Spleen (tissue), 11 donors: ENCODE measurements at regions not wholly inside any gene's neighbourhood (a gene's known extent, or its start where the extent isn't known, plus 50 kb on each side); places are given as distances from the start of the nearest gene placed in this dataset.

Experiments used
- DNase-seq: peaks from one replicate; pipeline ENCODE4 v3.0.0-alpha.2; 2020
- H3K27ac ChIP-seq, 8 donors: fragments of 200-600 bp; sonication (generic) in 7 of 8; 1 replicate in 4 of 8; 2 replicates in 4 of 8; pipeline versions ENCODE4 v1.5.0 to v1.8.0; 2016 to 2021; ENCODE audit warnings: inconsistent platforms in 4 of 8, mild to moderate bottlenecking in 4 of 8, moderate library complexity in 1 of 8
- H3K27me3 ChIP-seq, 7 donors: fragments of 200-600 bp; sonication (generic) in 6 of 7; replicated peaks in 1 of 7; 1 replicate in 4 of 7; 2 replicates in 3 of 7; pipeline versions ENCODE4 v1.5.0 to v1.8.0; 2016 to 2021; ENCODE audit warnings: inconsistent platforms in 3 of 7, mild to moderate bottlenecking in 1 of 7
- H3K36me3 ChIP-seq, 6 donors: fragments of 200-600 bp; sonication (generic) in 5 of 6; 1 replicate in 4 of 6; 2 replicates in 2 of 6; pipeline versions ENCODE4 v1.5.0 to v1.8.0; 2016 to 2021; ENCODE audit warnings: inconsistent platforms in 2 of 6
- H3K4me1 ChIP-seq, 6 donors: fragments of 200-600 bp; sonication (generic) in 5 of 6; 1 replicate in 3 of 6; 2 replicates in 3 of 6; pipeline versions ENCODE4 v1.5.0 to v1.8.0; 2016 to 2021; ENCODE audit warnings: inconsistent platforms in 3 of 6
- H3K4me3 ChIP-seq, 8 donors: fragments of 200-600 bp; sonication (generic) in 7 of 8; 1 replicate in 4 of 8; 2 replicates in 4 of 8; pipeline versions ENCODE4 v1.5.0 to v1.8.0; 2016 to 2021; ENCODE audit warnings: inconsistent platforms in 4 of 8, mild to moderate bottlenecking in 4 of 8, moderate library complexity in 2 of 8
- H3K9me3 ChIP-seq, 8 donors: fragments of 200-600 bp; sonication (generic) in 7 of 8; 1 replicate in 4 of 8; 2 replicates in 4 of 8; pipeline versions ENCODE4 v1.5.0 to v1.8.0; 2016 to 2021; ENCODE audit warnings: inconsistent platforms in 4 of 8
- CTCF ChIP-seq, 11 experiments: fragments of 200-600 bp in 7 of 11; fragments of 450-650 bp in 4 of 11; sonication (generic) in 4 of 11; IDR thresholded peaks in 8 of 11; conservative IDR thresholded peaks in 3 of 11; 1 replicate in 7 of 11; 2 replicates in 4 of 11; pipeline versions ENCODE4 v1.4.0 to v1.8.0; 2016 to 2021; ENCODE audit warnings: antibody characterized with exemption in 11 of 11, inconsistent platforms in 4 of 11, mild to moderate bottlenecking in 1 of 11
- POLR2A ChIP-seq, 3 donors: fragments of 450-650 bp; IDR thresholded peaks; one replicate each; pipeline ENCODE4 v1.5.1; 2017; ENCODE audit warnings: antibody characterized with exemption in 3 of 3, mild to moderate bottlenecking in 1 of 3
- POLR2AphosphoS5 ChIP-seq, 3 donors: sonication (generic); formaldehyde crosslinking; IDR thresholded peaks; one replicate each; pipeline ENCODE4 v1.5.1; 2017; ENCODE audit warnings: antibody characterized with exemption in 3 of 3
- WGBS, 5 donors: extraction: QIAGEN DNeasy Blood & Tissue Kit in 3 of 5; methylation state at CpG; one replicate each; pipeline versions ENCODE4 v1.1.5 to v1.1.7; 2013 to 2018; 5-methylcytosine and 5-hydroxymethylcytosine counted together
- intact Hi-C: fragments of 100-400 bp; cut with DNase I; formaldehyde crosslinking; loops from one replicate; pipeline ENCODE4 v1.15.0; 2023; ENCODE audit warnings: low total_unique reads
- donor health status: healthy with polysubstance abuse.
- donor health status: DM: no; HTN: no; CAD: no; lungs with moderate emphysema.
- donor health status: DM: no; HTN: no; CAD: no.
- donor health status: Bipolar disorder and iron deficiency.
- donor health status: healthy.
- donor health status: DM: no; HTN: no; CAD: no.
- donor health status: DM: yes; HTN: yes; CAD: no.

GRCh38 chr17:27240802-27241155 is 53.1 kb upstream of the WSB1 start:
- Histone ChIP-seq H3K27me3 (no peaks in the 10 kb centered on the region), H3K36me3 (no peaks in the 10 kb centered on the region), H3K4me1 (peaks cover 12 to 92% (median 44%) of the 10 kb centered on the region in 6 donors), H3K9me3 (no peaks in the 10 kb centered on the region), H3K27ac (peak overlapping the region in 2 of 8 donors; percentile 13 to 97), H3K4me3 (no peak overlapping the region)
- no peak for DNase-seq
- 84 to 95% (median 90%) methylated on average over 5 of the region's 5 CpGs for WGBS, 5 donors
- intact Hi-C loops: no loop called here
- TF ChIP-seq CTCF (IDR thresholded peaks at IDR 0.05 in 8 of 11, conservative IDR thresholded peaks at IDR 0.05 in 3 of 11): no peak
- no peak for TF ChIP-seq POLR2A (IDR thresholded peaks at IDR 0.05)
- TF ChIP-seq POLR2AphosphoS5 (IDR thresholded peaks at IDR 0.05): no peak

GRCh38 chr17:27241346-27241946 is 52.5 kb upstream of the WSB1 start:
- TF ChIP-seq POLR2A (IDR thresholded peaks at IDR 0.05) (no peak), CTCF (IDR thresholded peaks at IDR 0.05 in 8 of 11, conservative IDR thresholded peaks at IDR 0.05 in 3 of 11) (no peak), POLR2AphosphoS5 (IDR thresholded peaks at IDR 0.05) (no peak)
- H3K4me1 ChIP-seq: peaks cover 12 to 99% (median 50%) of the 10 kb centered on the region in 6 donors
- 47 to 65% (median 52%) methylated on average over 5 of the region's 5 CpGs for WGBS, 5 donors
- no peak overlapping the region for H3K4me3 ChIP-seq
- peak overlapping the region in 3 of 8 donors; percentile 13 to 97 (median 91) for H3K27ac ChIP-seq
- H3K9me3 ChIP-seq: no peaks in the 10 kb centered on the region
- H3K36me3 ChIP-seq: no peaks in the 10 kb centered on the region
- no peaks in the 10 kb centered on the region for H3K27me3 ChIP-seq
- no peak for DNase-seq
- intact Hi-C loops: no loop called here

GRCh38 chr17:27242951-27243350 is 51.0 kb upstream of the WSB1 start:
- WGBS, 5 donors: 63 to 90% (median 76%) methylated on average over 1 of the region's 1 CpG
- H3K4me1 ChIP-seq: peaks cover 12 to 99% (median 63%) of the 10 kb centered on the region in 6 donors
- TF ChIP-seq CTCF (IDR thresholded peaks at IDR 0.05 in 8 of 11, conservative IDR thresholded peaks at IDR 0.05 in 3 of 11): no peak
- TF ChIP-seq POLR2AphosphoS5 (IDR thresholded peaks at IDR 0.05): no peak
- TF ChIP-seq POLR2A (IDR thresholded peaks at IDR 0.05): no peak
- H3K27me3 ChIP-seq: no peaks in the 10 kb centered on the region
- H3K4me3 ChIP-seq: no peak overlapping the region
- no peaks in the 10 kb centered on the region for H3K9me3 ChIP-seq
- no peaks in the 10 kb centered on the region for H3K36me3 ChIP-seq
- peak overlapping the region in 5 of 8 donors; percentile 91 to 97 (median 91) for H3K27ac ChIP-seq
- DNase-seq: no peak
- intact Hi-C loops: no loop called here

GRCh38 chr17:27244011-27244410 is 49.9 kb upstream of the WSB1 start:
- no peaks in the 10 kb centered on the region for H3K36me3 ChIP-seq
- no peaks in the 10 kb centered on the region for H3K9me3 ChIP-seq
- no peaks in the 10 kb centered on the region for H3K27me3 ChIP-seq
- TF ChIP-seq POLR2AphosphoS5 (IDR thresholded peaks at IDR 0.05): no peak
- TF ChIP-seq CTCF (IDR thresholded peaks at IDR 0.05 in 8 of 11, conservative IDR thresholded peaks at IDR 0.05 in 3 of 11): no peak
- no peak for TF ChIP-seq POLR2A (IDR thresholded peaks at IDR 0.05)
- H3K4me1 ChIP-seq: peaks cover 6 to 94% (median 58%) of the 10 kb centered on the region in 6 donors
- no peak for DNase-seq
- WGBS, 5 donors: 80 to 90% (median 82%) methylated on average over 7 of the region's 7 CpGs
- intact Hi-C loops: no loop called here
- H3K27ac ChIP-seq: peak overlapping the region in 7 of 8 donors; percentile 82 to 97 (median 91)
- H3K4me3 ChIP-seq: peak overlapping the region in 1 of 8 donors; percentile 49
